GM19467 (cell line): ENCODE measurements at regions not wholly inside any gene's neighbourhood (a gene's known extent, or its start where the extent isn't known, plus 50 kb on each side); places are given as distances from the start of the nearest gene placed in this dataset.

ENCODE experiments used
- ATAC-seq: cut with Tn5 transposase; IDR thresholded peaks from one replicate; pipeline ENCODE4 v1.9.1; 2021; ENCODE audit warnings: mild to moderate bottlenecking, moderate library complexity; ENCODE audit not compliant: unreplicated experiment

- no peak for ATAC-seq
These were observed 589.7 kb downstream of the ANXA1 start for GRCh38 chr9:73741316-73741715.

GRCh38 chr9:73742412-73742811 is 590.7 kb downstream of the ANXA1 start:
- ATAC-seq, result no peak

- no peak for ATAC-seq
These were observed 592.2 kb downstream of the ANXA1 start for GRCh38 chr9:73743826-73744225.

GRCh38 chr9:73745598-73745997 is 593.9 kb downstream of the ANXA1 start:
- no peak for ATAC-seq

- no peak for ATAC-seq
These were observed 601.5 kb downstream of the ANXA1 start for GRCh38 chr9:73753171-73753570.

GRCh38 chr9:73761905-73762304 is 610.2 kb downstream of the ANXA1 start:
- ATAC-seq, result no peak

- ATAC-seq, result no peak
These were observed 622.2 kb downstream of the ANXA1 start for GRCh38 chr9:73773896-73774295.

GRCh38 chr9:73775757-73776156 is 624.1 kb downstream of the ANXA1 start:
- ATAC-seq, result no peak

GRCh38 chr9:73780916-73781315 is 629.3 kb downstream of the ANXA1 start:
- ATAC-seq, result no peak

GRCh38 chr9:73782166-73782565 is 630.5 kb downstream of the ANXA1 start:
- no peak for ATAC-seq

GRCh38 chr9:73799446-73799845 is 647.8 kb downstream of the ANXA1 start:
- ATAC-seq, result no peak

- no peak for ATAC-seq
These were observed 653.4 kb downstream of the ANXA1 start for GRCh38 chr9:73805111-73805510.

- ATAC-seq, result no peak
These were observed 654.3 kb downstream of the ANXA1 start for GRCh38 chr9:73805853-73806458.

GRCh38 chr9:73806876-73807275 is 655.2 kb downstream of the ANXA1 start:
- no peak for ATAC-seq

GRCh38 chr9:73807952-73808351 is 656.3 kb downstream of the ANXA1 start:
- ATAC-seq, result no peak

GRCh38 chr9:73810585-73811215 is 659.0 kb downstream of the ANXA1 start:
- no peak for ATAC-seq

GRCh38 chr9:73813546-73813945 is 661.9 kb downstream of the ANXA1 start:
- ATAC-seq, result no peak

- no peak for ATAC-seq
These were observed 665.2 kb downstream of the ANXA1 start for GRCh38 chr9:73816905-73817304.

- no peak for ATAC-seq
These were observed 672.5 kb upstream of the RORB start for GRCh38 chr9:73824671-73825070.

GRCh38 chr9:73838871-73839270 is 658.3 kb upstream of the RORB start:
- no peak for ATAC-seq

- no peak for ATAC-seq
These were observed 657.7 kb upstream of the RORB start for GRCh38 chr9:73839471-73839870.

- ATAC-seq, result no peak
These were observed 656.1 kb upstream of the RORB start for GRCh38 chr9:73841018-73841417.

- ATAC-seq, result no peak
These were observed 653.0 kb upstream of the RORB start for GRCh38 chr9:73844135-73844534.
